ENCODE measurements at regions not wholly inside any gene's neighbourhood (a gene's known extent, or its start where the extent isn't known, plus 50 kb on each side); places are given as distances from the start of the nearest gene placed in this dataset.
"Not testable (repeated sequence)": the region's sequence is repeated elsewhere in the genome, so short reads cannot be mapped to it uniquely, and the experiment has no call there.

DNA sequence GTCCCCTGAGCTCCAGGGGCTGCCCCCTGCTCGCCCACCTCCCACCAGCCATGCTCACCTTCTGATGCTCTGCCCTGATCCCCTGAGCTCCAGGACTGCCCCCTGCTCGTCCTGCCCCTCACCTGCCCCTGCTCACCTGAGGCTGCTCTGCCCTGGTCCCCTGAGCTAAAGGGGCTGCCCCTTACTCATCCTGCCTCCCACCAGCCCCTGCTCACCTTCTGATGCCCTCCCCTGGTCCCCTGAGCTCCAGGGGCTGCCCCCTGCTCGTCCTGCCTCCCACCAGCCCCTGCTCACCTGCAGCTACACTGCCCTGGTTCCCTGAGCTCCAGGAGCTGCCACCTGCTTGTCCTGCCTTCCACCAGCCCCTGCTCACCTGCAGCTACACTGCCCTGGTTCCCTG lies 247.2 kb downstream of the TMEM121 start:
- Histone ChIP-seq H3K4me1 (ENCODE audit: insufficient read depth, low read length) (no peaks in the 10 kb centered on the region), H3K9me3 (ENCODE audit: low read length) (no peaks in the 10 kb centered on the region), H3K4me3 (ENCODE audit: low read length) (no peak overlapping the region), H3K36me3 (ENCODE audit: insufficient read depth, low read length) (no peaks in the 10 kb centered on the region), H3K27me3 (ENCODE audit: insufficient read depth, low read length) (peaks cover 17% of the 10 kb centered on the region), H2AFZ (ENCODE audit: low read depth, low read length) (no peak overlapping the region)

DNA sequence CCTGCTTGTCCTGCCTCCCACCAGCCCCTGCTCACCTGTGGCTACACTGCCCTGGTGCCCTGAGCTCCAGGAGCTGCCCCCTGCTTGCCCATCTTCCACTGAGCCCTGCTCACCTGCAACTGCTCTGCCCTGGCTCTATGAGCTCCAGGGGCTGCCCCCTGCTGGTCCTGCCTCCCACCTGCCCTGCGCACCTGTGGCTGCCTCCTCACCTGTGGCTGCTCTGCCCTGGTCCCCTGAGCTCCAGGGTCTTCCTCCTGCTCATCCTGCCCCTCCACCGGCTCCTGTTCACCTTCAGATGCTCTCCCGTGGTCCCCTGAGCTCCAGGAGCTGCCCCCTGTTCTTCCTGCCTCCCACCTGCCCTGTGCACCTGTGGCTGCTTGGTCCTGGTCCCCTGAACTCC lies 247.6 kb downstream of the TMEM121 start:
- no peaks in the 10 kb centered on the region for H3K36me3 ChIP-seq (ENCODE audit: insufficient read depth, low read length)
- no peaks in the 10 kb centered on the region for H3K9me3 ChIP-seq (ENCODE audit: low read length)
- H3K4me1 ChIP-seq (ENCODE audit: insufficient read depth, low read length): no peaks in the 10 kb centered on the region
- no peak overlapping the region for H3K4me3 ChIP-seq (ENCODE audit: low read length)
- no peak overlapping the region for H2AFZ ChIP-seq (ENCODE audit: low read depth, low read length)
- peaks cover 17% of the 10 kb centered on the region for H3K27me3 ChIP-seq (ENCODE audit: insufficient read depth, low read length)

DNA sequence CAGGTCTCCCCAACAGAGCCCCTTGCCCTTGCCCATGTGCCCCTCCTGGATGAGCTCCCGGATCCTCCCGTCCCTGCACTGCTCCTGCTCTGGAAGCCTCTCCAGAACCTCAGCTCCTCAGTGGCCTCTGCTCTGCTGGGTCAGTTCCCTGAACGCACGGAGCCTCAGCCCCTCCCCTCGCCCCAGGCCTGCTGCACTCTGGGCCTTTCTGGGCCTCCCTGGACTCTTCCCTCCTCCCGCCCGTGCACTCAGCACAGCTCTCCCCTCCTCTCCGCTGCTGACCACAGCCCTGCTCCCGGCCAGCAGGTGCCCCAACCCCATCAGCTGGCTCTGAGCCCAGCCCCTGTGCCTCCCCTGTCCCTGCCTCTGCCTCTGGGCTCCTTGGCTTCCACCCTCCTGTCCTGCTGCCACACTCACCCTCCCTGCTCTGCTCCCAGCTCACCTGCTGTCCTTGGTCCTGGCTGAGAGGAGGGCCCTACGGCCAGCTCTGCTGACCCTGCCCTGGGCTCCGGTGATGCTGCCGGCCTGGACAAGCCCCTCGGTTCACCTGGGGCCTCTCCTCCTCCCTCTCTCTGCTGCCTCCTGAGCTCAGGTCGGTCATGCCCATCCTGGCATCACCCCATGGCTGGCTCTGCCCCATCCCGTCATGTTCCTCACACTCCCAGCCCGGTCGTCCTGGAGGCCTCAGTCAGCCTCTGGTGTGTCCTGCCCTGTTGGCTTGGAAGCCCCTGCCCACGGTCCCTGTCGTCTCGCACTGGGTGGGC lies 248.4 kb downstream of the TMEM121 start:
- H3K4me3 ChIP-seq (ENCODE audit: low read length); H2AFZ ChIP-seq (ENCODE audit: low read depth, low read length); H3K4me1 ChIP-seq (ENCODE audit: insufficient read depth, low read length); H3K36me3 ChIP-seq (ENCODE audit: insufficient read depth, low read length); H3K9me3 ChIP-seq (ENCODE audit: low read length): not testable (repeated sequence)
- peaks cover 12% of the 10 kb centered on the region for H3K27me3 ChIP-seq (ENCODE audit: insufficient read depth, low read length)

DNA sequence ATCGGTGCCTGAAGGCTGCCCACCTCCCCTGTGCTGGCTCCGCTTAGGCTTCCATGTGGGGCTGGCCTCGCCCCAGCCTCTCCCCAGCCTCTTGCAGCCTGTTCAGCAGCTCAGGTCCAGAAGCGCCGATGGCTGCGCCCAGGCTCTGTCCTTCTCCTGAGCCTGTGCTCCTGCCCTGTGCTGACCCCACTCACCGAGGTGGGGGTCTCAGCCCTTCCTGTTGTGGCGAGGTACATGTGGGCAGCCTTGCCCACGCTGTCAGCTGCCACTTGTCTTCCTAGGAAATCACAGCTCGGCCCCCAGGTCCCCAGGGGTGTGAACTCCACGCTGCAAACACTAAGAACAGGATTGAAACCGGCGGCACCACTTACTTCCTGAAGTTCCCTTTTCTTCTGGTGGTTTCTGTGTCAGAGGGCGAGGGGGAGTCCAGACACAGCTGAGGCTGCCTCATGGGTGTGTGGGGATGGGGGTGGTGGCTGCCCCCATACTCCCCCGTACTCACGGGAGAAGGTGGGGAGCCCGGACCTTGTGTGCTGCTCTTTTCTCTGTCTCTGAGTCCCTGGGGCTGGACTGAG lies 249.1 kb downstream of the TMEM121 start:
- not testable (repeated sequence) for H3K36me3 ChIP-seq (ENCODE audit: insufficient read depth, low read length); H2AFZ ChIP-seq (ENCODE audit: low read depth, low read length); H3K4me1 ChIP-seq (ENCODE audit: insufficient read depth, low read length); H3K4me3 ChIP-seq (ENCODE audit: low read length); H3K9me3 ChIP-seq (ENCODE audit: low read length); H3K27me3 ChIP-seq (ENCODE audit: insufficient read depth, low read length)

DNA sequence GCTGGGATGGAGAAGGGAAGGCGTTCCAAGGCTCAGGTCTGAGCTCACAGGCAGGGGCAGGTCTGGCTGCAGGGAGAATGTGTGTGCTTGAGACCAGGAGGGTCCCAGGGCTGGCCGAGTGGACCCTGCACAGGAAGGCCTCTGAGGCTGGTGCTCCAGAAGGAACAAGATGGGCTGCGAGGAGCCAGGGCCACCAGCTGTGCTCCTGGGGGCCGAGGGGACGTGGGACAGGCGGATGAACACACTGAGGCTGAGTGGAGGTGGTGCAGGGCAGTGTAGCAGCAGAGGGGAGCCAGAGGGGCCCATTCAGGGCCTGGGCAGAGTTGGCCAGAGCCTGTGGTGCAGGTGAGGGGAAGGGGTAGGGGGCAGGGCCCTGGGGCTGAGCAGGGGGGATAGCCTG lies 249.7 kb downstream of the TMEM121 start:
- H3K9me3 ChIP-seq (ENCODE audit: low read length); H3K4me3 ChIP-seq (ENCODE audit: low read length); H3K36me3 ChIP-seq (ENCODE audit: insufficient read depth, low read length); H3K27me3 ChIP-seq (ENCODE audit: insufficient read depth, low read length); H3K4me1 ChIP-seq (ENCODE audit: insufficient read depth, low read length); H2AFZ ChIP-seq (ENCODE audit: low read depth, low read length): not testable (repeated sequence)

DNA sequence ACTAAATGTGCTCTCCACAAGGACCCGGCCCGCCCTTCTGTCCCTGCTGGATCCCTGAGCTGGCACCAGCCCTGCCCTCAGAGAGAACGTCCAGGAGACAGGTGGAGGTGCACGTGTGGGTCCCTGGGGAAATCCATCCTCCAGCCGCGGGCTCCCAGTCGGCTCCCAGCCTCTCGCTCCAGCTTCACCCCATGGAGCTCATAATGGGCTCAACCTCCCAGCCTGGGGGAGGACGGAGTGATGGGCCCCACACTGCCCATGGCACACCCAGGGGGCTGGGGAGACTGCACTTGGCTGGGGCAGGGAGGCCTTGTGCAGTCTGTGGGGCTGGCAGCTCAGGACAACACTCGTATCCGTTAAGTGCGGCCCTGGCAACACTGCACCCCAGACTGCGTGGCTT lies 250.5 kb downstream of the TMEM121 start:
- Histone ChIP-seq H3K4me1 (ENCODE audit: insufficient read depth, low read length) (no peaks in the 10 kb centered on the region), H3K36me3 (ENCODE audit: insufficient read depth, low read length) (no peaks in the 10 kb centered on the region), H3K27me3 (ENCODE audit: insufficient read depth, low read length) (peaks cover 10% of the 10 kb centered on the region), H3K4me3 (ENCODE audit: low read length) (no peak overlapping the region), H2AFZ (ENCODE audit: low read depth, low read length) (no peak overlapping the region), H3K9me3 (ENCODE audit: low read length) (peaks cover 3% of the 10 kb centered on the region)

DNA sequence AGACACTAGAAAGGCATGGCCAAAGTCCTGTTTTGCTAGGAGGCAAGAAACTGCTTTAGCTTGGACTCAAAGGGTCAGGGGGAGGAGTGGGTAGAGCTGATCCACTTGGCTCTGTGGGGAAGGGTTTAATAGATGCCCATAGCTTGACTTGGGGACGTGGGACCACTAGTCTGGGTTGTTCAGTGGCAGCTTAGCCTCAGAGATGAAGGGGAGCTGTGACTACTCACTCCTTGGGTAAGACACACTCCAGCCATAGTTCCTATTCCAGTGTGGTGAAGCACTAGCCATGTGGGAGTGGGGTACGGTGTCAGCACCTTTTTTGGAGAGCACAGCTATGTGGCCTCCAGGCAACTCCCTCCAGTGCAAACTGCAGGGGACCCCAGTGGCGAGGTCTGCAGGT lies 257.3 kb downstream of the TMEM121 start:
- no peaks in the 10 kb centered on the region for H3K36me3 ChIP-seq (ENCODE audit: insufficient read depth, low read length)
- no peak overlapping the region for H3K4me3 ChIP-seq (ENCODE audit: low read length)
- no peaks in the 10 kb centered on the region for H3K4me1 ChIP-seq (ENCODE audit: insufficient read depth, low read length)
- H2AFZ ChIP-seq (ENCODE audit: low read depth, low read length): no peak overlapping the region
- peaks cover 3% of the 10 kb centered on the region for H3K27me3 ChIP-seq (ENCODE audit: insufficient read depth, low read length)
- H3K9me3 ChIP-seq (ENCODE audit: low read length): peaks cover 3% of the 10 kb centered on the region

DNA sequence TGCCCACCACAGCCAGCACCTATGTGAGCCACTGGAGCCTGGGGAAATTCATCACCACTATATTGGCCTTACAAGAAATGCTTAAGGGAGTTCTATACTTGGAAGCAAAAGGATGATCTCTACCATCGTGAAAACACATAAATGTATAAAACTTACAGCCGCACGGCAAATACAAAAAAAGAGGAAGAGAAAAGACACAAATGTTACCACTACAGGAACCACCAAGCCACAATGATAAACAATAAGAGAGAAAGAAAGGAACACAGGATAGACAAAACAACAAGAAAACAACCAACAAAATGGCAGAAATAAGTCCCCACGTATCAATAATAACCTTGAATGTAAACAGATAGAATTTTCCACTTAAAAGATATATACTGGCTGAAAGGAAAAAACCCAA lies 267.5 kb downstream of the TMEM121 start:
- Histone ChIP-seq H3K4me1 (ENCODE audit: insufficient read depth, low read length) (no peaks in the 10 kb centered on the region), H3K36me3 (ENCODE audit: insufficient read depth, low read length) (no peaks in the 10 kb centered on the region), H2AFZ (ENCODE audit: low read depth, low read length) (no peak overlapping the region), H3K9me3 (ENCODE audit: low read length) (no peaks in the 10 kb centered on the region), H3K4me3 (ENCODE audit: low read length) (no peak overlapping the region), H3K27me3 (ENCODE audit: insufficient read depth, low read length) (no peaks in the 10 kb centered on the region)

DNA sequence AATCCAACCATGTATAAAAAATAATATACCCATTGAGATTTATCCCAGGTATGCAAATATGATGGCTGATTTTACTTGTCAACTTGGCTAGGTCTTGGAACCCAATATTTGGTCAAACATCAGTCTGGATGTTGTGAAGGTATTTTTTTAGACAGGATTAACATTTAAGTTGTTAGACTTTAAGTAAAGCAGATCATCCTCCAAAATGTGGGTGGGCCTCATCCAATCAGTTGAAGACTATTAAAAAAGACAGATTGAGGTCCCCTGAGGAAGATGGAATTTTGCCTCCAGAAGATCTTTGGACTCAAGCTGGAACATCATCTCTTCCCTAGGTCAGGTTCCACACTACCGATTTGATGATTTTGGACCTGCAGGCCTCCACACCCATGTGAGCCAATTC lies 271.2 kb downstream of the TMEM121 start:
- no peaks in the 10 kb centered on the region for H3K9me3 ChIP-seq (ENCODE audit: low read length)

DNA sequence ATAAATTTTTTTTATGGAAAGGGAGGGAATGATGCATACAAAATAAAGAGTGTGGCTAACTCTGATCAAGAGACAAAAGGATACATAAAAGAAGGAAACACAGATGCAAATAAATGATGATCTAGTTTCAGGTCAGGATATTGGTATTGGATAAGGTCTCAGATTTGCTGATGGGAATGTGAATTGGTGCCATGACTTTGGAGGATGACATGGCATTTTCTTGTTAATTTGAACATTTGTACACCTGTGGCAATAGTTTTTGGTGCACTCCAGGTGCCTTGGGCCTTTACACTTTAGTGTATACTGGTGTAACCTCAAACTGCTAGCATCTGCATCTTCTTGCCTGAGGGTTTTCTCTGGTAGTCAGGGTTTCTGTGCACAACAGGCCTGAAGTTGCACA lies 279.3 kb downstream of the TMEM121 start:
- H2AFZ ChIP-seq (ENCODE audit: low read depth, low read length): no peak overlapping the region
- no peak overlapping the region for H3K4me3 ChIP-seq (ENCODE audit: low read length)
- H3K4me1 ChIP-seq (ENCODE audit: insufficient read depth, low read length): no peaks in the 10 kb centered on the region
- H3K9me3 ChIP-seq (ENCODE audit: low read length): no peaks in the 10 kb centered on the region
- H3K36me3 ChIP-seq (ENCODE audit: insufficient read depth, low read length): no peaks in the 10 kb centered on the region
- H3K27me3 ChIP-seq (ENCODE audit: insufficient read depth, low read length): no peaks in the 10 kb centered on the region

More for the DNA sequence above, 271.2 kb downstream of the TMEM121 start:
- no peak overlapping the region for H3K4me3 ChIP-seq (ENCODE audit: low read length)
- H3K4me1 ChIP-seq (ENCODE audit: insufficient read depth, low read length): no peaks in the 10 kb centered on the region
- H3K36me3 ChIP-seq (ENCODE audit: insufficient read depth, low read length): no peaks in the 10 kb centered on the region
- H3K27me3 ChIP-seq (ENCODE audit: insufficient read depth, low read length): no peaks in the 10 kb centered on the region
- no peak overlapping the region for H2AFZ ChIP-seq (ENCODE audit: low read depth, low read length)

DNA sequence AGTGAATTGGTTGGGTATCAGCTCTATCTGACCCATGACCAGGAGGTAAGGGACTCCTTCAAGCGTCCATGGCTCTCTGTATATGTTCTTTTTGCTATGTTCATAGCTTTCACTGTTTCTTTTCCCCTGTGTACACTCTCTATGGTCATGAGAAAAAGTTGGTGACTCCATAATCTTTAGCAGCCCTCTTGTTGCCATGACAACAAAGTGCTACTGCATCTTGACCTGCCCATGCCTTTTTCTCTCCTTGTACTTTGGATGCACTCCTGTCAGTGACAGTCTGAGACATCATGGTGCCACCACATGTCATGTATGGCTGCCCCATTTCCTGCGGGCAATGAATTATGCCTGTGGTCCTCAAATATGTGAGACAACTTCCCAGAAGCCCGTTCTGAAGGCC lies 280.2 kb downstream of the TMEM121 start:
- Histone ChIP-seq H3K4me3 (ENCODE audit: low read length) (no peak overlapping the region), H3K9me3 (ENCODE audit: low read length) (no peaks in the 10 kb centered on the region), H3K4me1 (ENCODE audit: insufficient read depth, low read length) (no peaks in the 10 kb centered on the region), H2AFZ (ENCODE audit: low read depth, low read length) (no peak overlapping the region), H3K36me3 (ENCODE audit: insufficient read depth, low read length) (no peaks in the 10 kb centered on the region), H3K27me3 (ENCODE audit: insufficient read depth, low read length) (no peaks in the 10 kb centered on the region)

DNA sequence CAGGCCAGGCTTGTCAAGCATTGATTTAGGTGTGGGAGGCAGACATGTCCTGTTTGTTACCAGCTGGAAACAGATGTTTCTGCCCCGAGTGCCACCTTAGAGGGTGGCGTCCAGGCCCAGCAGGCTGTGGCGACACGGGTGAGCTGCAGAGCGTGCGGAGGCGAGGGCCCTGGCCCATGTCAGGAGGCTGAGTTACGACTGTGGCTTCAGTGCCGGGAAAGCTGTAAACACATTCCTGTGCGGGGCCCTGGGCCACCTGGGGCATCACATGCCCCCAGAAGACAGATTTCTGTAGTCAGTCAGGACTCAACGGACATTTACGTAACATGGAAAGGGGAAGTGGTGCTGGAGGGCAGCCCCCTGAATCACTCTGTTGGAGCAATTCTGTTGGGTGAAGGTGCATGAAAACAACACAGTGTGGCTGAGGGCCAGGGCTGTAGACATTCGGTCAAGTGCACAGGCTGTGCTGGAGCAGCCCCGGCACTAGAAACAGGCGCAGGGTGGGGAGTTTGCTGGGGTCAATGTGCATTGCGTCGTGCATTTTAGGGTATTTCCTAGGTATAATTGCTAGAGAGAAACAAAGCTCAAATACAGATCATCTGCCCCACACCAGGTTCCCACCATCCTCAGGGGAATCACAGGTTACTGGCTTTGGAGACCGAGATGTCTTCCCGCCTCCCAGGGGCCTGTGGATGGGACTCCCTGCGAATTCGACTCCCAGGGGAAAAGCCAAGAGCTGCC lies 291.8 kb downstream of the TMEM121 start:
- H3K9me3 ChIP-seq (ENCODE audit: low read length): no peaks in the 10 kb centered on the region

DNA sequence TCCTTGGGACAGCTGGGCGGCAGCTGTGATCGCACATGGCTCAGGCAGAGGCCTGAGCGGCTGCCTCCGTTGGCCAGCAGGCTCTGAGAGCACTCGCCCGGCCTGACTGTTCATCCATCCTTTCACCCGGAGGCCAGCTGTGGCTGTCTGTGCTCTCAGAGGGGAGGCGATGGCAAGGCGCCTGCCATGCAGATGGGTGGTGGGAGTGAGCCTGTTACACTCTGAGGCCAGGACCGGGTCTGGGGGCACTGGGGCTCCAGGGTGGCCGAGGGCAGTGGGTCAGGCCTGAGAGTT lies 292.3 kb downstream of the TMEM121 start:
- Histone ChIP-seq H3K9me3 (ENCODE audit: low read length) (no peaks in the 10 kb centered on the region), H3K4me3 (ENCODE audit: low read length) (no peak overlapping the region), H3K36me3 (ENCODE audit: insufficient read depth, low read length) (no peaks in the 10 kb centered on the region), H3K4me1 (ENCODE audit: insufficient read depth, low read length) (no peaks in the 10 kb centered on the region), H3K27me3 (ENCODE audit: insufficient read depth, low read length) (peaks cover 23% of the 10 kb centered on the region), H2AFZ (ENCODE audit: low read depth, low read length) (no peak overlapping the region)

More for the DNA sequence above, 291.8 kb downstream of the TMEM121 start:
- Histone ChIP-seq H3K27me3 (ENCODE audit: insufficient read depth, low read length) (peaks cover 23% of the 10 kb centered on the region), H2AFZ (ENCODE audit: low read depth, low read length) (no peak overlapping the region), H3K36me3 (ENCODE audit: insufficient read depth, low read length) (no peaks in the 10 kb centered on the region), H3K4me3 (ENCODE audit: low read length) (no peak overlapping the region), H3K4me1 (ENCODE audit: insufficient read depth, low read length) (no peaks in the 10 kb centered on the region)

Data from neuron (in vitro differentiated cells).